Endothelial cell (in vitro differentiated cells): ENCODE measurements at regions not wholly inside any gene's neighbourhood (a gene's known extent, or its start where the extent isn't known, plus 50 kb on each side); places are given as distances from the start of the nearest gene placed in this dataset.

ENCODE experiments used
- DNase-seq: peaks from one replicate; pipeline ENCODE4 v3.0.0; 2021; ENCODE audit warnings: low spot score
- H3K27ac Mint-ChIP-seq: one replicate; pipeline ENCODE4 v1.8.0; 2021; ENCODE audit warnings: mixed read lengths, inconsistent platforms; ENCODE audit not compliant: unreplicated experiment
- H3K27me3 Mint-ChIP-seq: one replicate; pipeline ENCODE4 v1.8.0; 2021; ENCODE audit warnings: mild to moderate bottlenecking, moderate library complexity, mixed read lengths, inconsistent platforms; ENCODE audit not compliant: unreplicated experiment
- H3K36me3 Mint-ChIP-seq: one replicate; pipeline ENCODE4 v1.8.0; 2021; ENCODE audit warnings: mild to moderate bottlenecking, low read depth, mixed read lengths, inconsistent platforms; ENCODE audit not compliant: unreplicated experiment
- H3K4me1 Mint-ChIP-seq: one replicate; pipeline ENCODE4 v1.8.0; 2021; ENCODE audit warnings: mild to moderate bottlenecking, mixed read lengths, inconsistent platforms; ENCODE audit not compliant: unreplicated experiment
- H3K4me3 Mint-ChIP-seq: one replicate; pipeline ENCODE4 v1.8.0; 2021; ENCODE audit warnings: mild to moderate bottlenecking, mixed read lengths, inconsistent platforms; ENCODE audit not compliant: unreplicated experiment
- H3K9me3 Mint-ChIP-seq: one replicate; pipeline ENCODE4 v1.8.0; 2021; ENCODE audit warnings: mixed read lengths, inconsistent platforms; ENCODE audit not compliant: unreplicated experiment
- TF ChIP-seq, protein P1 (sequence below): fragments of 200-600 bp; sonication (generic); IDR thresholded peaks from one replicate; pipeline ENCODE4 v1.5.0; 2021; ENCODE audit warnings: antibody characterized with exemption; ENCODE audit not compliant: unreplicated experiment

DNA sequence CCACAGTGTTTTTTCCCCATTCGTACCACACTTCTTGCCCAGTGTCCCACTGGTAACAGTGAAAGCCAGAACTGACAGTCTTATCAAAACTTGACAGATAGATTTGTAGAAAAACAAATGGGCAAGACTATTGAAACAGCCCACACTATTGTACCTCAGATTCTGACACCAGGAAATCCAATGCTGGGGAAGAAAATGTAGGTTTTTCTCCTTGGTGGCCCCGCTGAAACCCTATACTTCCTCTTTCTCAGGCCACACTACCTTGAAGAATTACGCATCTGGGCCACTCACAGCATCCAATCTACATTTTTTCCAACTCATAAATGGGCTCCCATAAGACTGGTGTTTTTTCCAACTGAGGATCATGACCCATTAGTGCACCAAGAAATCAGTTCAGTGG is 90.9 kb upstream of the HDDC2 start:
- Mint-ChIP-seq H3K27ac (no peak overlapping the region), H3K27me3 (peaks cover 3% of the 10 kb centered on the region), H3K36me3 (no peaks in the 10 kb centered on the region), H3K9me3 (no peaks in the 10 kb centered on the region), H3K4me3 (no peak overlapping the region), H3K4me1 (peaks cover 12% of the 10 kb centered on the region)
- TF ChIP-seq, protein P1, sequence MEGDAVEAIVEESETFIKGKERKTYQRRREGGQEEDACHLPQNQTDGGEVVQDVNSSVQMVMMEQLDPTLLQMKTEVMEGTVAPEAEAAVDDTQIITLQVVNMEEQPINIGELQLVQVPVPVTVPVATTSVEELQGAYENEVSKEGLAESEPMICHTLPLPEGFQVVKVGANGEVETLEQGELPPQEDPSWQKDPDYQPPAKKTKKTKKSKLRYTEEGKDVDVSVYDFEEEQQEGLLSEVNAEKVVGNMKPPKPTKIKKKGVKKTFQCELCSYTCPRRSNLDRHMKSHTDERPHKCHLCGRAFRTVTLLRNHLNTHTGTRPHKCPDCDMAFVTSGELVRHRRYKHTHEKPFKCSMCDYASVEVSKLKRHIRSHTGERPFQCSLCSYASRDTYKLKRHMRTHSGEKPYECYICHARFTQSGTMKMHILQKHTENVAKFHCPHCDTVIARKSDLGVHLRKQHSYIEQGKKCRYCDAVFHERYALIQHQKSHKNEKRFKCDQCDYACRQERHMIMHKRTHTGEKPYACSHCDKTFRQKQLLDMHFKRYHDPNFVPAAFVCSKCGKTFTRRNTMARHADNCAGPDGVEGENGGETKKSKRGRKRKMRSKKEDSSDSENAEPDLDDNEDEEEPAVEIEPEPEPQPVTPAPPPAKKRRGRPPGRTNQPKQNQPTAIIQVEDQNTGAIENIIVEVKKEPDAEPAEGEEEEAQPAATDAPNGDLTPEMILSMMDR = no peak
- no peak for DNase-seq

DNA sequence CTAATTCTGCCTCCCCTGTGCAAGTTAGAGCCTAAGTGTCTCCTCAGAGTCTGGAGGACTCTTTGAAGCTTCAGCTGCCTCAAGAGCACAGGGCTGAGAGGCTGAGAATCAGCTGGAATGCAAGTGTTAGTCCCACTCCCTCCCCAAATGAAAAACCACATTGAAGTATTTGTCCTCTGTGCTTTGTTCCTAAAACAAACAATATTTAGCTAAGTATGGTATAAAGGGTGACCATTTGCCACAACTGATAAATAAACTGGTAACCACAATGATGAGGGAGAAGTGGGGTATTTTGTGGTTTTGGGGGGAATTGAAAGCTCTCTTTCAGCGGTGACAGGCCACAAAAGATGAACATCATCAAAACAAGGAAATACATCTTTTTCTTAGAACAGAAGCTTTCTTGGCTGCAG is 91.7 kb upstream of the HDDC2 start:
- peaks cover 12% of the 10 kb centered on the region for H3K4me1 Mint-ChIP-seq
- H3K4me3 Mint-ChIP-seq = no peak overlapping the region
- H3K27ac Mint-ChIP-seq = no peak overlapping the region
- peaks cover under 1% of the 10 kb centered on the region for H3K9me3 Mint-ChIP-seq
- H3K36me3 Mint-ChIP-seq = peaks cover 3% of the 10 kb centered on the region
- TF ChIP-seq, protein P1 = no peak
- DNase-seq = no peak
- H3K27me3 Mint-ChIP-seq = peaks cover 3% of the 10 kb centered on the region

DNA sequence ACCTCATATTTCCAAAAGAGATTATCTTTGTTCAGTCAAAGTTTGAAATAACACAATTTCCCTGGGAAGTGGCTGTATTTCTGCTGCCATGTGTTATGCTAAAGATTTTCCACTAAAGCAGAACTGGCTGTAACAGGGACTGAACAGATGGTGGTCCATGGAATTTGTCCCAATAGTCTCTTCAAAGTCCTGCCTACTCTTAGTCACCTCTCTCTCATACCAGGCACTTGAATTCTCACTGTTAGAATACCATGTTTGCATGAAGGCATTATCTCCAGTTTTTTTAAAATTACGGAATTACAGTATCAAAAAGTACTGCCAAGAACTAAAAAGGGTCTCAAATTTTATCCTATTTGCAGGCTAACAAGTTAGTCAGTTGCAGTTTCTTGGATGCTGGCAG is 105.0 kb upstream of the HDDC2 start:
- Mint-ChIP-seq H3K27ac (no peak overlapping the region), H3K4me3 (no peak overlapping the region), H3K27me3 (no peaks in the 10 kb centered on the region), H3K36me3 (peaks cover 2% of the 10 kb centered on the region), H3K4me1 (no peaks in the 10 kb centered on the region), H3K9me3 (no peaks in the 10 kb centered on the region)
- no peak for DNase-seq
- TF ChIP-seq, protein P1 = no peak

GRCh38 chr6:125414507-125414906 is 112.7 kb upstream of the HDDC2 start:
- no peaks in the 10 kb centered on the region for H3K9me3 Mint-ChIP-seq
- TF ChIP-seq, protein P1 = no peak
- DNase-seq = no peak
- H3K4me1 Mint-ChIP-seq = peaks cover 6% of the 10 kb centered on the region
- no peak overlapping the region for H3K27ac Mint-ChIP-seq
- peaks cover 1% of the 10 kb centered on the region for H3K36me3 Mint-ChIP-seq
- no peak overlapping the region for H3K4me3 Mint-ChIP-seq
- H3K27me3 Mint-ChIP-seq = no peaks in the 10 kb centered on the region

GRCh38 chr6:125415913-125416312 is 114.1 kb upstream of the HDDC2 start:
- peaks cover 17% of the 10 kb centered on the region for H3K4me1 Mint-ChIP-seq
- no peaks in the 10 kb centered on the region for H3K36me3 Mint-ChIP-seq

More at GRCh38 chr6:125415913-125416312, 114.1 kb upstream of the HDDC2 start:
- H3K9me3 Mint-ChIP-seq = no peaks in the 10 kb centered on the region
- TF ChIP-seq, protein P1 = no peak
- no peak overlapping the region for H3K27ac Mint-ChIP-seq
- H3K27me3 Mint-ChIP-seq = no peaks in the 10 kb centered on the region
- no peak overlapping the region for H3K4me3 Mint-ChIP-seq
- no peak for DNase-seq
